ENCODE measurements at regions not wholly inside any gene's neighbourhood (a gene's known extent, or its start where the extent isn't known, plus 50 kb on each side); places are given as distances from the start of the nearest gene placed in this dataset.

- no peak for DNase-seq (ENCODE audit: low read depth in 2 of 2)
These were observed 395.9 kb upstream of the CADM1 start for GRCh38 chr11:115900111-115900510.

DNA sequence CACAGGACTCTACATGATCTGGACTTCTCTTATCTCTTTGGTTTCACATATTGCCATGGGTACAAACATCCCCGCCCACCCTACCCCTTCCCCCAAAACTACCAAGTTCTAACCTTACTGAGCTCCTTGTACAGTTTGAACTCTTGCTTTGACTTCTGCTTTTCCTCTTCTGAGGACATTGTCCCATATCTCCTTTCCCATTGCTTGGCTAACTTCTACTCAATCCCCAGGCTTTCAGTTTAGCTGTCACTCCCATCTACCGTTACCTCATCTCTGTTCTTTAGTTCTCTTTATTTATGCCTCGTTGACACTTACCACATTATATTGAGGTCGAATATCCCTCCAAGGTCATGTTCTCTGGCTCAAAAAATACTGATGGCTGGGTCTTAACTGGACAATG, 393.5 kb upstream of the CADM1 start:
- no peak for DNase-seq (ENCODE audit: low read depth in 2 of 2)

- no peak for DNase-seq (ENCODE audit: low read depth in 2 of 2)
These were observed 391.9 kb upstream of the CADM1 start for GRCh38 chr11:115896084-115896483.

- DNase-seq (ENCODE audit: low read depth in 2 of 2), result no peak
These were observed 391.4 kb upstream of the CADM1 start for GRCh38 chr11:115895594-115895993.

DNA sequence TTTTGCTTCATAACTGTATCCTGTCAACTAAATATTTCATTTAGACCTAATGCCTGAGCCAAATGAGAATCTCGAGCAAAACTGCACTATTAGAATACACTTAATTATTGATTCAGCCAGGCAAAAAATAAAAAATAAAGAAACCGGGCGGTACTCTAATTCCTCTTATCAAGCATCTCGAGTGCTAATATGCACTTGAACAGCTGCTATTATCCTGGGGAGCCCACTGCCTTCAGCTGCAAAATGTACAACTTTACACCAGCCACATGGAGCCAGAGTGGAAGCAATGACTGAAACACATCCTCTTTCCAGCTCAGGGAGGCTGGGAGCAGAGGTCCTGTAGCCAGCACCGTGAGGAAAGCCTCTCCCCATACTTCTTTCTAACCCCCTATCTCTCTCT, 390.0 kb upstream of the CADM1 start:
- DNase-seq (ENCODE audit: low read depth in 2 of 2), result no peak

- DNase-seq (ENCODE audit: low read depth in 2 of 2), result no peak
These were observed 389.4 kb upstream of the CADM1 start for GRCh38 chr11:115893461-115894099.

GRCh38 chr11:115892016-115892415, 387.8 kb upstream of the CADM1 start:
- DNase-seq (ENCODE audit: low read depth in 2 of 2), result no peak

- no peak for DNase-seq (ENCODE audit: low read depth in 2 of 2)
These were observed 387.4 kb upstream of the CADM1 start for GRCh38 chr11:115891581-115891980.

GRCh38 chr11:115890500-115890899, 386.3 kb upstream of the CADM1 start:
- no peak for DNase-seq (ENCODE audit: low read depth in 2 of 2)

- no peak for DNase-seq (ENCODE audit: low read depth in 2 of 2)
These were observed 385.5 kb upstream of the CADM1 start for GRCh38 chr11:115889712-115890111.

DNA sequence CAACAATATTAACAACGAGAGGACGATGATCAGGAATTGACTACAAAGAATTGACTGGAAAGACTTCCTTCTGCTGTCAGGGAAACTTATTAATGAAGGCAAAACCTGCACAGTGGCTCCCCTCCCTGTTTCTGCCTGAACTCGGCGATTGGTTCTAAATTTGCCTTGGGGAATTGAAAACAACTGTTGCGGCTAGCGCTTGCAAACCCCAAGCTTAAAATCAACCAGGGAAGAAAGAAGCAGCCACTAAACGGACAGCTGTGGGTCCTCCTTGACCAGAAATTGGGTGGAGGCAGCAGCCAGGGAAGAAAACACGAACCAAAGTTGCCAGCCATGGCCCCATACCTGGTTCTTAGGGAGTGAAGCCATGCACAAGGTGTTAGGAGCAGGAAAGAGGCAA, 383.5 kb upstream of the CADM1 start:
- no peak for DNase-seq (ENCODE audit: low read depth in 2 of 2)

- DNase-seq (ENCODE audit: low read depth in 2 of 2), result no peak
These were observed 383.1 kb upstream of the CADM1 start for GRCh38 chr11:115887316-115887715.

- no peak for DNase-seq (ENCODE audit: low read depth in 2 of 2)
These were observed 382.2 kb upstream of the CADM1 start for GRCh38 chr11:115886422-115886733.

GRCh38 chr11:115885535-115886421, 381.6 kb upstream of the CADM1 start:
- DNase-seq (ENCODE audit: low read depth in 2 of 2), result no peak

DNA sequence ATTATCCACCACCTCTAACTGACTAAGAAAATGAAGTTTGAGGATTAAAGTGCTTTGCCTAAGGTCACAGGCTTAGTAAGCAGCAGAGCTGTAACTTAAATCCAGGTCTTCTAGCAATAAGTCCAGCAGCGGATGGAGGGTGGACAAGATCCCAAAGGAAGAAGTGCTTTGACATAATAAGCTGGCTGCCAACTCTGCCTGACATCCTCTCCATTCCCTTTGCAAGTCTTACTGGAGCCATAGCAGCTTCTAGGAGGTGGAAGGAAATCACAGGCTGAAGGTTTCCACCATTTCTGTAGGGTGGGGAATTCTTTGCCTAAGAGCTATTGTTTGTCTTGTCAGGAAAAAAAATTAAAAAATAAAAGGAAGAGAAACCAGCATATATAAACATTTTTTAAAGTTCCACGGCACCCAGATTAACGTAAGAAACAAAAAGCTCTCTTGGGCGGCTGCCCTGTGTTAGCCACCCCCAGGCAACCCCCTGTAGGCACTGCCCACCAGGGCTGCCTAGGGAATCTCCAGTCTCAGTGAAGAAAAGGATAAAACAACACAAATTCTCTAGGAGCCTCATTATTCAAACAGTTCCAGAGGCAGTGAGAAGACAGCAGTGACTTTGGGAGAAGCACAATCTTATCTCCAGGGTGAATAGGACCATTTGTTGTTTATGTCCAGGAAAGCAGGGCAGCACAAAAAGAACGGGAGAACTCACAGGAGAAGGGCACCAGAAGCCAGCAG, 380.8 kb upstream of the CADM1 start:
- no peak for DNase-seq (ENCODE audit: low read depth in 2 of 2)

GRCh38 chr11:115874843-115875242, 370.6 kb upstream of the CADM1 start:
- DNase-seq (ENCODE audit: low read depth in 2 of 2), result no peak

- no peak for DNase-seq (ENCODE audit: low read depth in 2 of 2)
These were observed 369.6 kb upstream of the CADM1 start for GRCh38 chr11:115873813-115874212.

- no peak for DNase-seq (ENCODE audit: low read depth in 2 of 2)
These were observed 368.2 kb upstream of the CADM1 start for GRCh38 chr11:115872416-115872815.

DNA sequence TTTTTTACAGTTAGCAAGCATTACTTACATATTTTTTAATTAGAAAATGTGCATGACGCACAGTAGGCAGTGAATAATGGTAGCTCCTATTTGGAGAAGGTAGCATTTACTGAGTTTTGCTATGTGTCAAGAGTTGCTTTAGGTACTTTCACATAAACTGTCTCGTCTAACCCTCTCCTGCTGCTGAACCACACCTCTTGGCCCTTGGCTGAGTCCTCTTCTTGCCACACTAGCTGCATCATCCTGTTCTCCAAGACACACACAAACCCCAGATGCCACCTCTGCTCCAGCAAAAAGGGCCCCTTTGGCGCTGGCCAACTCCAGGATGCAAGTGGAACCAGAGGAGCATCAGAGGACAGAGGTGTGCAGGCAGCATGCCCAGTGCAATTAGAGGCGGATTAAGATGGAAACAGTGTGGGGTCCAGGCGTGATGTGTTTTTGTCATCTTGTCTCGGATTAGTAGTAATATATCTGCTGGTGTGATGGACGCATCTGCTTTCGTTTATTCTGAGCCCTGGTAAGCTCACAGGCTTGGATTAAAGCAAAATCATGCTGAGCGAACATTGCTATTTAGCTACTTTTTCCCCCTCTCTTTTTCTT, 367.0 kb upstream of the CADM1 start:
- no peak for DNase-seq (ENCODE audit: low read depth in 2 of 2)

DNA sequence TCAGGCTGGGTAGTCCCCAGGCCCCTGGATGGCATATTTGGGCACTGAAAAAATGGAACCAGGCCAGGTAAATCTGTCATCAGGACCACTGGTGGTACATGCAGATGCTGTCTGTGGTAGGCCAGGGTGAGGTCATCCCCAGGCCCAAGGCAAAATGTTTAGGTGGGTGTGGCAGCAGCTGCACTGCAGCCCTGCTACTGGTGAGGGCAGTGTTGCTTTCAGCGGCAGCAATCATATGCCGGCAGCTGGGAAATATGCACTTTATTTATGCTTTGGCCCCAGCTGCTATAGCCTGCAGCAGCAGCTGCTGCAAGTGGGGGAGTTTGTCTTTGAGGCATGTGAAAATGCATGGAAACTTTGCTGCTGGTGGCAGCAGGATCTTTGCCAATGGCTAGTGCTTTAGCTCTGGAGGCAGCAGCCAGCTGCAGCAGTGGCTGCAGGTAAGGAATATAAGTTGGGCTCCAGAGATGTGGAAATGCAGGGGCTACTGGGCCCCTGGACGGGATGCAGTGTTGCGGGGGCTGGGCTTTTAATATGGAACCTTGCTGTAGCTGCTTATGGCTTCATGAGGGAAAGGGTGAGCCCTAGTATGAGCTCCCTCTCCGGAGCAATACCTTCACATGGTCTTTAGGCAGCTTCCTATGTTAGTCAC, 365.7 kb upstream of the CADM1 start:
- no peak for DNase-seq (ENCODE audit: low read depth in 2 of 2)

DNA sequence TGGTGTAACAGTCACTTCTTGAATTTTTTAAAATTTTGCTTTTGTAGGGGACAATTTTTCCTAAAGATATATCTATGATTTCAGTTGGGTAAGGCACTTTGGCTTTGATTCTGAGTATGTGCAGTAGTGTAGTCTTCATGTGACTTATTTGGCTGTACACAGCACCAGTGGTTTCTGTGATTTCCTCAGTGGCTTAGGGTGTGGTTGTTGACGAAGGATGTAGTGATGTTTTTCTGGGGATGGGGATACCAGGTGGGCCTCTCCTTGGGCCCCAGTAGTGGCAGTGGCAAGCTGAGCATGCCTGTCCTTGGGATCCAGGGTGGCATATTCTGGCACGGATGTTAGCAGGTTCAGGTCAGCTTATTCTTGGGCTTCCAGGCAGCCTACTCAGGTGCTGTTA, 364.9 kb upstream of the CADM1 start:
- DNase-seq (ENCODE audit: low read depth in 2 of 2), result no peak

DNA sequence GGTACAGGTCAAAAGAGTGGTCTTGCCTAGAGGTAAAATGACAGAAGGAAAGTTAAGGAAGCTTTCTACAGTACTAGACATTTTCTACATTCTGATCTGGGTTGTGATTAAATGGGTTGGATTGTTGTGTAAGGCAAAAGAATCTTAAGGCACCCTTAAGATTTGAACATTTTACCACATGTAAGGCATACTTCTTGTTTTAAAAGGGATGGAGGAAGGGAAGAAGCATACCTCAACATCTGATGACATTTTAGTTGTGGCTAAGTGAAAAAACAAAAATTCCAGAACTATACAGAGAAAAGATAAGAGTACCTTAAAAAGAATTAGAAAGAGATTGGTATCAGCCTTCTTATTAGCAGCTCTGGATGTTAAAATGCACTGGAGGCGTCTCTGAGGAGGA, 356.0 kb upstream of the CADM1 start:
- no peak for DNase-seq (ENCODE audit: low read depth in 2 of 2)
